Activated T-cell treated with anti-CD3 and anti-CD28 coated beads, Interleukin-2, amount 50 U/mL, for 72 hours (primary cell): ENCODE measurements at regions not wholly inside any gene's neighbourhood (a gene's known extent, or its start where the extent isn't known, plus 50 kb on each side); places are given as distances from the start of the nearest gene placed in this dataset.

Experiments
- ATAC-seq, 2 donors: fragments of 150-1000 bp; cut with Tn5 transposase; replicated peaks in 1 of 2; 2 replicates each; pipeline ENCODE4 v1.10.0; 2021; ENCODE audit warnings: moderate library complexity in 2 of 2, mild to moderate bottlenecking in 1 of 2
- DNase-seq, 2 donors: peaks; one replicate each; pipeline ENCODE4 v3.0.0; 2021 to 2022; ENCODE audit warnings: mixed read lengths in 1 of 2
- H3K27ac Mint-ChIP-seq: one replicate; pipeline ENCODE4 v1.8.0; 2022; ENCODE audit warnings: mild to moderate bottlenecking, moderate library complexity, mixed read lengths
- H3K27me3 Mint-ChIP-seq: one replicate; pipeline ENCODE4 v1.8.0; 2022; ENCODE audit warnings: low read depth, mixed read lengths
- H3K36me3 Mint-ChIP-seq, 2 donors: one replicate each; pipeline ENCODE4 v1.8.0; 2022; ENCODE audit warnings: mixed read lengths in 2 of 2, mild to moderate bottlenecking in 1 of 2; ENCODE audit not compliant: insufficient read depth in 2 of 2
- H3K4me1 Mint-ChIP-seq: one replicate; pipeline ENCODE4 v1.8.0; 2022; ENCODE audit warnings: low read depth, mixed read lengths
- H3K4me3 Mint-ChIP-seq, 2 donors: one replicate each; pipeline ENCODE4 v1.8.0; 2022; ENCODE audit warnings: mild to moderate bottlenecking in 2 of 2, mixed read lengths in 2 of 2, moderate library complexity in 2 of 2
- H3K9me3 Mint-ChIP-seq, 2 donors: one replicate each; pipeline ENCODE4 v1.8.0; 2022; ENCODE audit warnings: mixed read lengths in 2 of 2

DNA sequence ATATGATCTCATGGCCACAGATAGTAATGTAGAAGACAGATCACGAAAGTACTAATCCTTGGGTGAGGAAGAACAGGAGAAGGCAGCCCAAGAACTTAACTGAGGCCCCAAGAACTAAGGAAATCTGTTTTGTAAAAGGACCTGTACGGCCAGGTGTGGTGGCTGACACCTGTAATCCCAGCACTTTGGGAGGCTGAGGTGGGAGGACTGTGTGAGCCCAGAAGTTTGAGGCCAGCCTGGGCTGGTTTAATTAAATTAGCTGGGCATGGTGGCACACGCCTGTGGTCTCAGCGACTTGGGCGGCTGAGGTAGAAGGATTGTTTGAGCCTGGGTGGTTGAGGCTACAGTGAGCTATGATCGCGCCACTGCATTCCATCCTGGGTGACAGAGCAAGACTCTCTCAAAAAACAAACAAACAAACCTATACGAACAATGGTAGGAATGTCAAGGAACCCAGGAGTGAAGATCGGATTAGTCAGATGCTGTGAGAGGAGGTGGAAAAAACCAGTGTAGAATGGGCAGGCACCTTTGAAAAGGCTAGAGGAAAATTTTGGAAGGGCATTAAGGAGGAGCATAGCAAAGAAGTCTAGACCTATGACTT lies 283.8 kb upstream of the DMRT1 start:
- Mint-ChIP-seq H3K36me3 (no peaks in the 10 kb centered on the region), H3K27me3 (no peaks in the 10 kb centered on the region), H3K4me3 (no peak overlapping the region), H3K4me1 (peaks cover 15% of the 10 kb centered on the region), H3K27ac (no peak overlapping the region), H3K9me3 (no peaks in the 10 kb centered on the region)
- DNase-seq (no peak), ATAC-seq (no peak)

DNA sequence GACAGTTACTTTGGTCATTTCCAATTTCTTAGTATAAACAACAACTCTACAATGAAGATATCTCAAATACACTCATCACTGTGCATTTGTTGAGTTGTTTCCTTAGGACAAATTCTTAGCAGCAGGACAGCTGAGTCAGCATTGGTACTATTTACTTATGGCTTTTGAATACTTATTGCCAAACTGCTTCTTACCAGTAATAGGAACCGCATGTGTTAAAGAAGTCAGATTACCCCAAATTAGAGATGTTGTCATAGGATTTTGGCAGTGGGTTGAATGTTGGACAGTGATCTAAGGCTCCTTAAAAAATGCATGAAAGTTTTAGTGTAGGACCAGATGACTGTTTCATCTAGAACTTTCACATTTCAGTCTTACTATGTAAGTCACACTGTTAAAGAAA lies 280.1 kb upstream of the DMRT1 start:
- H3K27ac Mint-ChIP-seq = no peak overlapping the region
- peaks cover 15% of the 10 kb centered on the region for H3K4me1 Mint-ChIP-seq
- DNase-seq = no peak
- ATAC-seq = no peak
- H3K27me3 Mint-ChIP-seq = no peaks in the 10 kb centered on the region
- no peaks in the 10 kb centered on the region for H3K9me3 Mint-ChIP-seq
- no peak overlapping the region for H3K4me3 Mint-ChIP-seq
- H3K36me3 Mint-ChIP-seq = no peaks in the 10 kb centered on the region

DNA sequence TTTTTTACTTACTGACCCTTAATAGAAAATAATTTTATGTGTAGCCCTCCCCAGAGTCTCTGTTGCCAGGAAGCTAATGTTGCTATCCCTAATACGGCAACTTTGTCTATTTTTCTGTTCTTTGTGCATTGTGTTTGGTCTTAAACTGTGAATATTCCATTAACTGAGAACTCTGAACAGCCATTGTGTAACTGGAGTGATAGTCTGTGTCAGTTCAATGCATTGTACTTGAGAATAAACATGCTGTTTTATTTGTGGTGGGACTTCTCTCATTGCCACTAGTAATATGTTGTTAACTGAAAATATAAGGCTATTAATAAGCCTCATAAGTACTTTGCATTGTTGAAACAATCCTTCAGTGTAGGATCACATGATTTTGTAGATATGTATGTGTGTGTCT lies 278.3 kb upstream of the DMRT1 start:
- peaks cover 0 to 2% of the 10 kb centered on the region in 2 donors for H3K36me3 Mint-ChIP-seq
- DNase-seq (no peak), ATAC-seq (no peak)
- peaks cover 23% of the 10 kb centered on the region for H3K4me1 Mint-ChIP-seq
- H3K27ac Mint-ChIP-seq = no peak overlapping the region
- H3K4me3 Mint-ChIP-seq = no peak overlapping the region
- no peaks in the 10 kb centered on the region for H3K27me3 Mint-ChIP-seq
- H3K9me3 Mint-ChIP-seq = peaks cover 0 to 2% of the 10 kb centered on the region in 2 donors

DNA sequence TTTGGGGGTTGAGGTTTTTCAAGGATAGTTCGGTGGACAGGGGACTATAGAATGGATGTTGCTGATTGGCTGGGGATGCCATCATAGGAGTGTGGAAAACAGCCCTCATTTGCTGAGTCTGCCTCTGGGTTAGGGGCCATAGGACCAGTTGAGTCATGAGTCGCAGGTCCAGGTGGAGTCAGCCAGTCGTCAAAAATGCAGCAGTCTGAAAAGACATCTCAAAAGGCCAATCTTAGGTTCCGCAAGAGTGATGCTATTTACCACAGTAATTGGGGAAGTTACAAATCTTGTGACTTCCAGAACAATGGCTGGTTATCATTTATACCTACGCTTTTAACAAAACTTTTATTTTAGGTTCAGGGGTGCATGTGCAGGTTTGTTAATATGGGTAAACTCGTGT lies 276.0 kb upstream of the DMRT1 start:
- Mint-ChIP-seq H3K9me3 (peaks cover 0 to 2% of the 10 kb centered on the region in 2 donors), H3K27me3 (no peaks in the 10 kb centered on the region), H3K27ac (no peak overlapping the region), H3K36me3 (peaks cover 0 to 2% of the 10 kb centered on the region in 2 donors), H3K4me3 (no peak overlapping the region), H3K4me1 (peaks cover 20% of the 10 kb centered on the region)
- DNase-seq = no peak
- ATAC-seq = no peak

DNA sequence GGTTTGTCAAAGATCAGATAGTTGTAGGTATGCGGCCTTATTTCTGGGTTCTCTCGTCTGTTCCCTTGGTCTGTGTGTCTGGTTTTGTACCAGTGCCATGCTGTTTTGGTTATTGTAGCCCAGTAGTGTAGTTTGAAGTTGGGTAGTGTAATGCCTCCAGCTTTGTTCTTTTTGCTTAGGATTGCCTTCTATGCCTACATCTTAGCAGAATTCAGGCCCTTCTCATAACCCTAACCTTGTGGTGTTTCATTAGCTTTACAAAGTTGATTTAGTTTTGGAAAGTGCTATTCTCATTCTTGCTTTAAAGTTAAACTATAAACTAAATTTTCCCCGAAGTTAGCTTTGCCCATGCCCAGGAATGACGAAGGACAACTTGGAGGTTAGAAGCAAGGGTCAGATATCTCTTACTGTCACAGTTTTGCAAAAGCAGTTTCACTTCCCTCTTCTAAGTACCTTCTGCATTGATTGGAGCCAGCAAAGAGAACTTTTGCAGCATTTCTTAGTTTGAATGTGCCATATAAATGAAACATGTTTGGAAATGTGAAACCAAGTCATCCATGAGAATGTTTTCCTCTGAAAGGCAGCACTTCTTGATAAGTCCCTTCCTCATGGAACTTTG lies 274.3 kb upstream of the DMRT1 start:
- Mint-ChIP-seq H3K4me1 (peaks cover 20% of the 10 kb centered on the region), H3K27ac (peak overlapping the region; percentile 39), H3K27me3 (no peaks in the 10 kb centered on the region), H3K4me3 (no peak overlapping the region), H3K9me3 (peaks cover 0 to 2% of the 10 kb centered on the region in 2 donors), H3K36me3 (peaks cover 0 to 2% of the 10 kb centered on the region in 2 donors)
- ATAC-seq (no peak), DNase-seq (no peak)

DNA sequence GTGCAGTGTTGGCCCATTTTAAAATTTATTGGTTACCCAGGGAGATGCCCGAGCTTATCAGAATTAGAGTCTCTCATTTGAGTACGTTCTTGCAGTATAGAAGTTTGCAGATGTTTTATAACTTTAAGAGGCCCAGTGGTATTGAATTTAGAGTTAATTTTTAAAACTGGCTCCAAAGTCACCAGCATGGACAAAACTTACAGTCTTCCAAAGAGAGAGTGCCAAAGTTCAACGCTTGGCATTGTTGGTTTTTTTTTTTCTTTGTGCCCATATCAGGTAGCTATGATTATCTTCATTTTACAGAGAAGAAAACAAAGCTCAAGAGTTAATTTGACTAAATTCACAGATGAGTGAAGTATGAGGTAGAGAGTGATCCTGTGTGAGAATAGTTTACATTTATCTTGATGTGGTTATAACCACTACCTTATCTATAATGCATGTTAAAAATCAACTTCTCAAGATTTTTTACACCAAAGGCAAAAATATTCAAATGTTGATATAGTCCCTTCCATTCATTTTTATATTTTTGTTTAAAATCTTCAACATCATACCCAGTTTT lies 273.7 kb upstream of the DMRT1 start:
- Mint-ChIP-seq H3K4me1 (peaks cover 20% of the 10 kb centered on the region), H3K4me3 (no peak overlapping the region), H3K27ac (no peak overlapping the region), H3K36me3 (peaks cover 0 to 2% of the 10 kb centered on the region in 2 donors), H3K9me3 (peaks cover 0 to 2% of the 10 kb centered on the region in 2 donors), H3K27me3 (no peaks in the 10 kb centered on the region)
- no peak for ATAC-seq
- DNase-seq = no peak

DNA sequence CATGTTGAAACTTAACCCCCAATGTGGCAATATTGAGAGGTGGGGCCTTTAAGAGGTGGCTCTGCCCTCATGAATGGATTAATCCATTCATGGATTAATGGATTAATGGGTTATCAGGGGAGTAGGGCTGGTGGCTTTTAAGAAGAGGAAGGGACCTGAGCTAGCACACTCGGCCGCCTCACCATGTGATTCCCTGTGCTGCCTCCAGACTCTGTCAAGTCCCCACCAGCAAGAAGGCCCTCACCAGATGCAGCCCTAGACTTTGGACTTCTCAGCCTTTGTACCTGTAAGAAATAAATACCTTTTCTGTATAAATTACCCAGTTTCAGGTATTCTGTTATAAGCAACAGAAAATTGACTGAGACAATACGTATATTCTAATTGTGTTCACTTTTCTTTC lies 272.2 kb upstream of the DMRT1 start:
- H3K27ac Mint-ChIP-seq = no peak overlapping the region
- H3K4me1 Mint-ChIP-seq = peaks cover 20% of the 10 kb centered on the region
- H3K36me3 Mint-ChIP-seq = peaks cover 0 to 2% of the 10 kb centered on the region in 2 donors
- H3K9me3 Mint-ChIP-seq = peaks cover 0 to 2% of the 10 kb centered on the region in 2 donors
- DNase-seq = no peak
- H3K27me3 Mint-ChIP-seq = no peaks in the 10 kb centered on the region
- no peak overlapping the region for H3K4me3 Mint-ChIP-seq
- ATAC-seq = no peak

DNA sequence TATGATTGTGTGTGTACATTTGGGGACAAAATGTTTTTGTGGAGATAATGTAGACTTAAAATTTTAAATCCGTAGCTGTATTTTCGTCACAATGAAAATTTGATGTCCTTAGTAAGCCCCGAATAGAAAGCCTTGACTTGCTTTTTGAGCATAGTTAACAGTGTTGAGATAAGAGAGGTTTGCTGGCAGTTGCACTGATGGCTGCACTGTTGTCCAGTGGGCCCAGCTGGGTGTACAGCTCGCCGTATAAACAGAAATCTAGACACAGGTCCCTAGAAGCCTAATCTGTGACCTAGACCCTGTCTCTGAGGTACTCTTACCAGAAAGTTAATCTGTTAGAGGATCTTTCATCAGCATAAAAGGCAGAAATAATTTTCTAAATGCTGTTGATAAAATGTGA lies 271.3 kb upstream of the DMRT1 start:
- no peak for ATAC-seq
- Mint-ChIP-seq H3K4me3 (no peak overlapping the region), H3K27ac (no peak overlapping the region)

DNA sequence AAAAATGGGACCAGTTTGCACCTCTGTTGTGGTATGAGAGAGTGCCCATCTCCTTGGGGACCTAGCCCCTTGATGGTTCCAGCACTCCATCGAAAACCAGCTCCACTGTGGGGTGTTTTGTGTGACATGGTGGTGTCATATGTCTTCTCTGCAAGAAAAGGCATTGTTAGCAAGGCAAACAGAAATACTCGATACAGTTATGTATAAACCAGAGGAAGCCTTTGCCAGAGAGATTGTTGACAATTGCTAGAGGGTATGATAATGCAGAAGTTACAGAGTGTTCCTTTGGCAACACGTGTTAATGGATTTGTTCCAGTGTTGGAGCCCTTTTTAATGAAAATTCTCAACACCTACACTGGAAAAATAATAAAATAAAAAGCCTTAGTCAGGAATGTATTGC lies 270.4 kb upstream of the DMRT1 start:
- Mint-ChIP-seq H3K36me3 (peaks cover 0 to 2% of the 10 kb centered on the region in 2 donors), H3K4me1 (peaks cover 20% of the 10 kb centered on the region), H3K4me3 (no peak overlapping the region), H3K27me3 (no peaks in the 10 kb centered on the region), H3K27ac (no peak overlapping the region), H3K9me3 (peaks cover 0 to 2% of the 10 kb centered on the region in 2 donors)
- no peak for DNase-seq
- ATAC-seq = no peak

More for the DNA sequence above, 271.3 kb upstream of the DMRT1 start:
- H3K9me3 Mint-ChIP-seq = peaks cover 0 to 2% of the 10 kb centered on the region in 2 donors
- DNase-seq = no peak
- H3K4me1 Mint-ChIP-seq = peaks cover 20% of the 10 kb centered on the region
- peaks cover 0 to 2% of the 10 kb centered on the region in 2 donors for H3K36me3 Mint-ChIP-seq
- H3K27me3 Mint-ChIP-seq = no peaks in the 10 kb centered on the region

DNA sequence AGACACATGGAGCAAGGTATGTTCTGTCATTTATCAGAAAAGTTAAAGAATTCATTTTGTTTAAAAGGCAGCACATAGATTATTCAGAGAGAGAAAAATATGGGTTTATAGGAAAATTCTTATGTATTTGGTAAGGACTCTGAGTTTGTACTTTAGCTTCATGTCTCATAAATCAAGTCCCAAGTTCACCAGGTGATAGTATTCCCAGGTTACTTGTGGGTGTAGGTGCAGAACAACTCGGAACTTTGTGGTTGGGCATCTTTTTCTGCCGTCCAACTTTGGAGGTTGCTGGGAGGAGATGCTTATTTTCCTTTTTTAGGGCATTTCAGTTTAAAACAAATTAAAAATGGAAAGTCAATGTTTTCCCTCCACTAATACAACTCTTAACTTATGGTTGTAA lies 269.8 kb upstream of the DMRT1 start:
- Mint-ChIP-seq H3K27me3 (no peaks in the 10 kb centered on the region), H3K27ac (no peak overlapping the region), H3K4me1 (peaks cover 20% of the 10 kb centered on the region), H3K36me3 (peaks cover 0 to 2% of the 10 kb centered on the region in 2 donors), H3K9me3 (peaks cover 0 to 2% of the 10 kb centered on the region in 2 donors), H3K4me3 (no peak overlapping the region)
- ATAC-seq = no peak
- DNase-seq = no peak

DNA sequence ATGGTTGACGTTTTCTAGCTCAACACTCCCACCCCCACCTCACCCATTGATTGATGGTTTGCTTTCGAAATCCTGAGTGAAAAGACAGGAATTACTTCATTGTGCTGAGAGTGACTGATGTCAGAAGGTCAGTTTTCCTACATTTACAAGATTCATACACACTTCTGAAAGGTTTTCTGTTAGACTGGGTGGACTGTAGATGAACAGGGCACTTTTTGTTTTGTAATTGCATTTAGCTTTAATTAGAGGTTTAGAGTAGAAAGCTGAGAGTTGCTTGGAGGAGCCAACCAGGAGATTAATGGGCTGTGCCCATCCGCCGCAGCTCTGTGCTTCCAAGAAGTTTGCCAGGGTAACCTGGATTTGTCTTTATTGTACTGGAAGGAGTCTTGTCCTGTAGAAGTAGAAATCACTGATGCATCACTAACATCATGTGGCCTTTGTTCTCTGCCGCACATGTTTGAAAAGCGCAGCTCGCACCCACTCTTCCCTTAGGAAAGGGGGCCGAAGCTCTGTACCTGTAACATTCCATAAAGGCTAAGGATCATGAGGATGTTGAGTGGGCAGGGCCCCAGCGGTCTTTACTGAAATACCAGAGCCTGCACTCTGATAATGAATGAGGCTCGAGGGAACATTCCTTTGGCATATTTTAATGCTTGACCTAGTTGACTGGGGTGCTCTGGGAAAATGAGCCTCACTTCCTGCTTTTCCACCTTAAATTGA lies 267.6 kb upstream of the DMRT1 start:
- H3K27me3 Mint-ChIP-seq = no peaks in the 10 kb centered on the region
- no peak for ATAC-seq
- H3K9me3 Mint-ChIP-seq = no peaks in the 10 kb centered on the region
- no peak overlapping the region for H3K27ac Mint-ChIP-seq
- H3K36me3 Mint-ChIP-seq = no peaks in the 10 kb centered on the region
- no peak overlapping the region for H3K4me3 Mint-ChIP-seq
- peaks cover 5% of the 10 kb centered on the region for H3K4me1 Mint-ChIP-seq
- DNase-seq = no peak

DNA sequence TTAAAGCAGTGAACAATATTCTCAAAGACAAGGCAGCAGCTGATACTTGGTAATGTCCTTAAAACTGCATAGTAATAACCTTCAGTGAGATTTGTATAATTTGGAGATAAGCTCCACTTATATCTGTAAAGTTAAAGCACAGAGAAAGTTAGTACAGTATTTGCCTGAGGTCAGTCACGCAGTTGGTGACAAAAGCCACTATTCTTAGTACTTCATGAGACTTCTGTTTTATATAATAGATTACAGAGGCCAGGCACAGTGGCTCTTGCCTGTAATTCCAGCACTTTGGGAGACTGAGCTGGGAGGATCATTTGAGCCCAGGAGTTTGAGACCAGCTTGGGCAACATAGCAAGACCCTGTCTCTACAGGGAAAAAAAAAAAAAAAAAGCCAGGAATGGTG lies 266.4 kb upstream of the DMRT1 start:
- no peak overlapping the region for H3K27ac Mint-ChIP-seq
- H3K4me1 Mint-ChIP-seq = no peaks in the 10 kb centered on the region
- H3K4me3 Mint-ChIP-seq = no peak overlapping the region
- no peaks in the 10 kb centered on the region for H3K27me3 Mint-ChIP-seq
- ATAC-seq = no peak
- DNase-seq = no peak
- H3K36me3 Mint-ChIP-seq = peaks cover 0 to 3% of the 10 kb centered on the region in 2 donors
- no peaks in the 10 kb centered on the region for H3K9me3 Mint-ChIP-seq

DNA sequence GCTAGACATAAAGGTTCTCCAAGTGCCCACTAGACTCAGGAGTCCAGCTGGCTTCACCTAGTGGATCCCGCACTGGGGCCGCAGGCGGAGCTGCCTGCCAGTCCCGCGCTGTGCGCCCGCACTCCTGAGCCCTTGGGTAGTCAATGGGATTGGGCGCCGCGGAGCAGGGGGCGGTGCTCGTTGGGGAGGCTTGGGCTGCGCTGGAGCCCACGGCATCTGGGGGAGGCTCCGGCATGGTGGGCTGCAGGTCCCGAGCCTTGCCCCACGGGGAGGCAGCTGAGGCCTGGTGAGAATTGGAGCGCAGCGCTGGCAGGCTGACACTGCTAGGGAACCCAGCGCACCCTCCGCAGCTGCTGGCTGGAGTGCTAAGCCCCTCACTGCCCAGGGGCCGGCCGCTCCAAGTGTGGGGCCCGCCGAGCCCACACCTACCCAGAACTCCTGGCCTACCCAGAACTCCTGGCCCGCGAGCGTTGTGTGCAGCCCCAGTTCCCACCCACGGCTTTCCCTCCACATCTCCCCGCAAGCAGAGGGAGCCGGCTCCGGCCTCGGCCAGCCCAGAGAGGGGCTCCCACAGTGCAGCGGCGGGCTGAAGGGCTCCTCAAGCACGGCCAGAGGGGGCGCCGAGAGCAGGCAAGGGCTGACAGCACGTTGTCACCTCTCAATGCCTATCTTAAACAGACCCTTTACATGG lies 260.7 kb upstream of the DMRT1 start:
- peaks cover 0 to 3% of the 10 kb centered on the region in 2 donors for H3K36me3 Mint-ChIP-seq
- no peak overlapping the region for H3K27ac Mint-ChIP-seq
- H3K9me3 Mint-ChIP-seq = no peaks in the 10 kb centered on the region
- DNase-seq (no peak), ATAC-seq (no peak)
- no peak overlapping the region for H3K4me3 Mint-ChIP-seq
- H3K27me3 Mint-ChIP-seq = no peaks in the 10 kb centered on the region
- H3K4me1 Mint-ChIP-seq = no peaks in the 10 kb centered on the region
